Activated CD4-positive, CD25-positive, alpha-beta regulatory T cell treated with anti-CD3 and anti-CD28 coated beads, Interleukin-2, amount 50 U/mL, for 24 hours (primary cell): ENCODE measurements at regions not wholly inside any gene's neighbourhood (a gene's known extent, or its start where the extent isn't known, plus 50 kb on each side); places are given as distances from the start of the nearest gene placed in this dataset.
A peak's percentile ranks its signal among the peaks of the same experiment; 100 is the strongest.

ENCODE experiments used
- ATAC-seq, 2 donors: fragments of 150-1000 bp; cut with Tn5 transposase; one replicate each; pipeline ENCODE4 v1.10.0; 2021; ENCODE audit warnings: mild to moderate bottlenecking in 1 of 2, moderate library complexity in 1 of 2

- no peak for ATAC-seq
Observed at GRCh38 chr3:177578488-177578887, 381.2 kb upstream of the TBL1XR1 start.

GRCh38 chr3:177579419-177579818, 382.1 kb upstream of the TBL1XR1 start:
- ATAC-seq: no peak

GRCh38 chr3:177580437-177580836, 383.2 kb upstream of the TBL1XR1 start:
- ATAC-seq: no peak

DNA sequence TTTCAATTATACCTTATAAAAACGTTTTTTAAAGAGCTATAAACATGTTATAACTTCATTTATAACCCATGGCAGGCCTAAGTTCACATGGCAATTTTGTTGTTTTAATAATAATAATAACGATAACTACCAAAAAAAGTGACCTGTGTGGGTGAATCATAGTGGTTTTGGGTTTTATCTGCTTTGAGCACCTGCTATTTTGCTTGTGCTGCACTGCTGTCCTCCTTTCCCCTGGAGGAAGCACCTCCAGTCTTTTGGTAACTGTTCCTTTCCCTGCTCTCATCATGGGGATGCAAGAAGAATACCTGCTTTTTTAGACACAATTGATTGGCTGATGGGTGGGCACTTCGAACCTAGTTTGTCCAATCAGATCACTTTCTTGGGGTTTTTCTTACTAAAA, 388.0 kb upstream of the TBL1XR1 start:
- ATAC-seq: no peak

- ATAC-seq: no peak
Observed at GRCh38 chr3:177589041-177589650, 391.9 kb upstream of the TBL1XR1 start.

DNA sequence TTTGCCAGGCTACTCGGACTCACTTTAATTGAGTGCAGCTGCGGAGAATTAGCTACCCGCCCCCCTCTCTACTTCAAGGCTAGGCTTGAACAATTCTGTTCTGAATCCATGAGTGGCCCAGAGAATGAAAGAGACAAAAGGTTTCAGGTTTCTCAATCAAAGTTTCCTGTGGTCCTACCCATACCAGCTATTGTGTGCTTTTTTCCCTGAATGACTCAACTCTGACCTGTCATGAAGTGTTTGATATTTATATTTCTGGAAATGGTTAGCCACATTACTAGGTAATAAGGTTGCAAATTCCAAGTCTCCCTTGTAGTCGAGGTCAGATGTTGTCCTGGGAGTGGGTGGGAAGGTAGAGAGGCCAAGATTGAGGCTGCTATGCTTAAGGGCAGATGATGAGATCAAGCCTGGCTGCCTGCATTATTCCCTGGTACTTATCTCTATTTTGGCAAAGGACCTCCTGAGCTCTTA, 392.7 kb upstream of the TBL1XR1 start:
- peak; percentile 60 to 63 for ATAC-seq

GRCh38 chr3:177590826-177591225, 393.5 kb upstream of the TBL1XR1 start:
- ATAC-seq: no peak

DNA sequence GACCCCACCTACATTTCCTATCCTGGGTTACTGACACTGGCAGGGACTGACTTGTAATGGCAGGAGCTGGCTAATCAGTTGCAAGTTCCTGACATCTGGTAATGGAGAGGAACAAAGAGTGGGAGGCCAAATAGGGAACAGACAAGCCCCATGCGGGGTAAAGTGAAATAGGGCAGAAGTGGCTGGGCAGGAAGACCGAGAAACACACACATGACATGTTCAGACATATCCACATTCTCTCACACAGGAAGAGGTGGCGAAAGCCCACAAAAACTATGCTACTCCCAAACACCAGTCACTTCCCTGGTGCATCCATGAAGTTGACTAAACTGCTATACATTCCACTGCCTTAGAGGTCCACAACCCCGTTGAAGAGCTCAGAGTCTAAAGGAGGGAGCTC, 394.1 kb upstream of the TBL1XR1 start:
- ATAC-seq: no peak

DNA sequence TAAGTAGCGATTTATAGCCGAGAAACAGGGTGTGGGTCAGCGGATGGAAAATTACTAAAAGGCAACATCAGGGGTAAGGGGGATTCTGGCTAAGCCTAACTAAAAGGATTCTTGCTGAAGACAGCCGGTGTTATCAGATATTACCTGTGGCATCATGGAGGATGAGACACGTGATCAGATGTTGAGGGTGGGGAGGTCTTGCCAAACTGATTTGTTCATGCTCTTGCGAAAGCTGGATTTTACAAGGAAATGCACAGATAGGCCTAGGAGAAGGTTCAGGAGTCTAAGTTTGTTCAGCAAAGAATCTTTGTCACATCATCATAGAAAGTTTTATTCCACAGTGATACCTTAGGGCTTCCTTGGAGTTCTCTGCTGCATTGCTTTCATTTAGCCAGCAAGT, 396.8 kb upstream of the TBL1XR1 start:
- ATAC-seq: no peak

DNA sequence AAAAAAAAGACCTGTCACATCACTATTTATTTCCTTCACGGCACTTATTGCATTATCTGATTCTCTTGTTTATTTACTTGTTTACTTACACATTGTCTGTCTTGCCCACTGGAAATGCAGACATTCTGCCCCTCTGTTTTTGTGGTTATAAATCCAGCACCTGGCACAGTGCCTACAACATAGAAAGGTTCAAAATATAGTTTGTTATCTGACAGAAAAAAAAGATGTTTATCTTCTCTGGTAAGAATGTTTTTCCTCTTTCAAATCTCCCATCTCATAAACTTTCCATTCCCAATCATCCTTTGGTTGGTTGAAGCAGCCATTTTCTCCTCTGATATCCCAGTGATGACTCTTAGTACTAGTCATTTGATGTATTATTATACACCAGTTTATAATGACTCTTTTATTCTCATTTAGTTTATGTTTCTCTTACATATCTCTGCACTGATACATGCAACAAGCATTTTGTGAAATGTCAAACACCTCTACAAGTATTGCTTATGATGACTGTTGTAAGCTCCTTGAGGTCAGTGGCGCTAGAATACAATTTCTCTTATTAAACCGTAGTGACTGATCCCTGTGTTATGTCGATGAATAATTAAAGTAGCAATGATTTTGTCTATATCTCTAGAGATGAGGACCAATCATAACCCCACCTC, 398.4 kb upstream of the TBL1XR1 start:
- ATAC-seq: peak in 1 of 2 donors; percentile 39

- no peak for ATAC-seq
Observed at GRCh38 chr3:177596248-177596815, 399.1 kb upstream of the TBL1XR1 start.

GRCh38 chr3:177596816-177597271, 399.6 kb upstream of the TBL1XR1 start:
- no peak for ATAC-seq

DNA sequence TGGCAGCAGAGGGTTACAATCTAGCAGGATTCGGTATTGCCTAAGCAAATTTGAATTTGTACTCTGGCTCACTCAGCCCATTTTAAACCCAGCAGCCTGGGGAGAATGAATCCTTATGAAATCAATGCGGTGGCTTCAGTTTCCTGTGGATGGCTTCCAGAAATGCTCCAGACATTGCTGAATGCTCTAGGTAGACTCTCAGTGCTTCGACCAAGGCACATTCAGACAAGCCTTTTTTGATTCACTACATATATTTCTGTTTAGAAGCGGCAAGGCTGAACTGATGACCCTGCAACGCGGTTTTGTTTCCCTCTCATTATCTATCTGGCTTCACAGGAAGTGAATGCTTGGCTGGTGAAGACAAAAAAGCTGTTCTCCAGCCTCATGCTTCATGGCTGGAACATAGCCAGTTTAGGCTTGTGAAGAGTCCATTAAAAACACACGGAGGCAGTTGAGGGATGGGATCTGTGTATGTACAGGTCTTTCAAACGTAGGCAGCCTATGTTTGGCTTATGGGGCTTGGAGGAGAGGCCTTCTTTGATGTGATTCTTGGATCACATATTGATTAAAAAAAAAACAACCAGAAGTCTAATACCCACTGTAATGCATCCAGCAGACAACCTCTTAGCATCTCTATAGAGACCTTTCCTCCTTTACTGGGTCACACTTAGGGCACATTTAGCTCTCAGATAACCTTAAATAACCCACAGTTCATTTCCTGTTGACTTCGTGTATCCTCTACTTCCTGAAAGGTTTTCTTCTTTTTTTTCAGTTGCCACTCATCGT, 400.2 kb upstream of the TBL1XR1 start:
- peak; percentile 53 to 59 for ATAC-seq

DNA sequence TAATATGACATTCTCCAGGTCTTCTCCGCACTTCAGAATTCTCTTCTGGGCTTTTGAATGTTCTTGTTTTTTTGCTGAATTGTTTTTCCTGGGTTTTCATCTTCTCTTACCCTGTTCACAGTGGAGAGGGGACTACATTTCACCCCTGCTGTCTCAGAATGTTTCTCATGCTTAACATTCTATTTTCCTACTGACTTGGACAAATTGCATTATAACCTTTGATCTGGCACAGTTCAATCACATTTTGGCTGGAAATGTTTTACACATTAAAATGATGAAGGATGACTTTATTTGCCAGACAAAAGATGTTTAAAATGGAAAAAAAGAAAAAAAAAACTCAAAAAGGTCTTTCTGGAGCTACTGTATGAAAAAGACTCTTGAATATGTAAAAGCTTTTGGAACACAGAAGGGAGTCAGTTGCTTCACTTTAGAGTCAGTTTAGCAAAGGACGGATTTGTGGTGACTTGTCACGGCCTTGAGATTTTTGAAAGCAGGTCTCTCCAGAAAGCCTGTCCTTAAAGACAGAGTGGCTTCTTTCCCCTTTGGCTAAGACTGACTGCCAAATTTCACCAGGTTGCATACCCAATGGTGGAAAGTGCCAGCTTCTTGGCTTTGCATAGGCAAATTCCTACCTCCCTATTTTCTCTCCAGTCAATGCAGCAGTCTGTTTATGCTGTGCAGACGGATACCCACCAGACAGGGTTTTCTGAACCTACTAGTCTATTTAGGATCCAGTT, 401.0 kb upstream of the TBL1XR1 start:
- no peak for ATAC-seq

DNA sequence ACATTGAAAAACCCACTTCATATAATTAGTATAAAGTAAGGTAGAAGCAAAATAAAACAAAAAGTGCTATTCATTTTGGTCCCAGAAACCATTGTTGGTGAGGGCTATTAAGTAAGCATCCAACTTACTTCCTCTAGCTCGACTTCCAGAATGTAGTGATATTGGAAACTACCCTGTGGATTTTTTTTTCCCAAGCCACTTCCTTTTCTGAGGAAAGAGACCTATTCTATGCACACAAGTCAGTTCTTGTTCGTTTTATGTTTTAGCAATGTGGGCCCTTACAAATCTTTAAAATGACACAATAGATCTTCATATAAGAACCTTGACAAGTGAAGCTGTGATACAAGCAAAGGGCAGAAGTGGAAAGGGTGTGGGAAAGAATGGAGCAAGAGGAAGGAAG, 402.0 kb upstream of the TBL1XR1 start:
- ATAC-seq: no peak

- ATAC-seq: no peak
Observed at GRCh38 chr3:177599837-177600236, 402.6 kb upstream of the TBL1XR1 start.

DNA sequence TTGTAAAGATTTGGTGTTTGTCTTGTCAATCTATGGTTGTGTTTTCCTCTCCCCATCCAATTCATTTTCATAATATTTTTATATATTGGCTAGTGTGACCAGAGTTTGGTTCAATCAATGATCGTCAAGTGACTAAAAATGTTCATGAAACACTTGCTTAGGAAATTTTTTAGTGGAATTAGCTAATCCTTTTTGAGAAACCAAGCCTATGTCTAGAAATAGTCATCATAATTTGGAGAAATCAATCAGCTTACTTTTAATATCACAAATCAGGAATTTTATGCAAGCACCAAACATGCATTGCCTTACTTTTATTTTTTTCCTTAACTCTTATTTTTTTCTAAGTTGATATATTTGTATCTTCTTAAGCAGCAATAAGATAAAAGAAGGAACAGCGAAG, 403.1 kb upstream of the TBL1XR1 start:
- ATAC-seq: no peak

- ATAC-seq: no peak
Observed at GRCh38 chr3:177601152-177601551, 403.9 kb upstream of the TBL1XR1 start.

DNA sequence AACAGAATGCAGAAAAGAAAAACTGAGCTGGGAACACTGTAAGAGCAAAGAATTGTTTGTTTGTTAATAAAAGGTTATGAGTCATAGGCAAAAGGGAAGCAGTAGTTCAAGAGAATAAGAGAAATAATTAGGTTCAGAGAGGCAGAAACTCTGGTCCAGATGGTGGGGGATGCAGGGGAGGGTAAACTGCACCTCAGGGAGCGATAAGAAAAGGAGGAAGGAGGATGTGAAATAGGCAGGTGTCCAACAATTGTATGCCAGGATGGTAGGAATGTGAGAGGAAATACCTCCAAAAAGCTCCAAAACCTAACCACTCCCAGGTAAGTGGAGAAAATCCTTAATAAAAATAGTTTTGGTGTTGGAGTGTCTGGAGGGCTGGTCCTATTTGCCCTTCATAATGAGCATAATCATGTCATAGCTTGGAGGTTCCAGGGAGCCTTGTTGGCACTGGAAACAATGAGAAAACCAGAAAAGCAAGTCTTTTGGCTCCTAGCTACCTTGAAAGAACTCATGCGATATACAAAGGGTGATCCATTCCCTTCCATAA, 405.4 kb upstream of the TBL1XR1 start:
- no peak for ATAC-seq

DNA sequence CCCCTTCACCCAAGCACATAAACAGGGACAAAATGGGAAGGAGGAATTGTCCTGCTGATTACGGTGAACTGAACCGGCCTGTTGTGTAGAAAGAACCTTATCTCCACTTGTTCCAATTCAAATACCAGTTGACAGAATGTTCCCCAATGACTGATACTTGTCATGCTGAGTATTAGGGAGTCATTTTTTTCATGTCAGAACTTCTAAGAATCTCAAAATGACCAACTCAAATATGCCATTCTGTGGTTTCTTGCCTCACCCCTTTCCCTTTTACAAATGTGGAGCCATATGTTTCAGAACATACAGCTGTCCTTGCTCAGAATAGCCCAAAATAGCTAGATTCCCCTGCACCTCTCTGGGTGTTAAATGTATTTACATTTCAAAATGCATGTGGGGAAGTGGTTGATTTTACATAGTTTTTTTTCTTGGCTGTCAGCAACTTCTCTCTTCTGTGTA, 405.9 kb upstream of the TBL1XR1 start:
- ATAC-seq: peak; percentile 21 to 49

GRCh38 chr3:177604181-177604580, 406.9 kb upstream of the TBL1XR1 start:
- ATAC-seq: no peak

GRCh38 chr3:177606891-177607290, 409.6 kb upstream of the TBL1XR1 start:
- ATAC-seq: no peak
